ENCODE measurements at regions not wholly inside any gene's neighbourhood (a gene's known extent, or its start where the extent isn't known, plus 50 kb on each side); places are given as distances from the start of the nearest gene placed in this dataset.

DNA sequence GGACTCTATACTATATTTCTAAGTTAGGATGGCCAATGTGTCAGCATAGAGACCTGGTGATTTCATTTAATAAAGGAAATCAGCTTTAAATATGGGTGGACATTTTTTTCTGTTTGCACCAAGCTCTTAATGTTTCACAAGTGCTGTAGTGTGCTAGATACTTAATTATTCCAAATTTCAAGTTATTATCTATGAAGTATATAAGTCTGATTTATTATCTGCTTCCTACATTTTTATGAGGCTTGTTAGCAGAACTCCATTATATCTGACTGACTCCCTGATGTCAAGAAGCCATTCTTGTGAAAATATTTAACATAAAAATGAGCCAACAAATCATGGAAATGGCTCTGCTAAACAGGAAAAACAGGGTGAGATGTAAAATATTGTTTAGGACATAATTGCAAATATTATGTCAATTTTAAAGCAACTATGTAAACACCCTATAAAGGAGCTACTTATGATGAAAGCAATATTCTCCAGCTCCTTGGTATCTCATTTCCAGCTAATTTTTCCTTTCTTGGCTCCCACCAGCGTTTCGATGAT is 1415.2 kb downstream of the GATA3 start:
- Histone ChIP-seq H3K27me3 (no peaks in the 10 kb centered on the region), H3K4me3 (no peak overlapping the region), H3K4me1 (no peaks in the 10 kb centered on the region), H3K27ac (no peak overlapping the region), H3K36me3 (no peaks in the 10 kb centered on the region), H3K9me3 (no peaks in the 10 kb centered on the region)
- TF ChIP-seq, protein P1, sequence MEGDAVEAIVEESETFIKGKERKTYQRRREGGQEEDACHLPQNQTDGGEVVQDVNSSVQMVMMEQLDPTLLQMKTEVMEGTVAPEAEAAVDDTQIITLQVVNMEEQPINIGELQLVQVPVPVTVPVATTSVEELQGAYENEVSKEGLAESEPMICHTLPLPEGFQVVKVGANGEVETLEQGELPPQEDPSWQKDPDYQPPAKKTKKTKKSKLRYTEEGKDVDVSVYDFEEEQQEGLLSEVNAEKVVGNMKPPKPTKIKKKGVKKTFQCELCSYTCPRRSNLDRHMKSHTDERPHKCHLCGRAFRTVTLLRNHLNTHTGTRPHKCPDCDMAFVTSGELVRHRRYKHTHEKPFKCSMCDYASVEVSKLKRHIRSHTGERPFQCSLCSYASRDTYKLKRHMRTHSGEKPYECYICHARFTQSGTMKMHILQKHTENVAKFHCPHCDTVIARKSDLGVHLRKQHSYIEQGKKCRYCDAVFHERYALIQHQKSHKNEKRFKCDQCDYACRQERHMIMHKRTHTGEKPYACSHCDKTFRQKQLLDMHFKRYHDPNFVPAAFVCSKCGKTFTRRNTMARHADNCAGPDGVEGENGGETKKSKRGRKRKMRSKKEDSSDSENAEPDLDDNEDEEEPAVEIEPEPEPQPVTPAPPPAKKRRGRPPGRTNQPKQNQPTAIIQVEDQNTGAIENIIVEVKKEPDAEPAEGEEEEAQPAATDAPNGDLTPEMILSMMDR (IDR thresholded peaks at IDR 0.05), result no peak
- no peak for DNase-seq (ENCODE audit: low spot score)

DNA sequence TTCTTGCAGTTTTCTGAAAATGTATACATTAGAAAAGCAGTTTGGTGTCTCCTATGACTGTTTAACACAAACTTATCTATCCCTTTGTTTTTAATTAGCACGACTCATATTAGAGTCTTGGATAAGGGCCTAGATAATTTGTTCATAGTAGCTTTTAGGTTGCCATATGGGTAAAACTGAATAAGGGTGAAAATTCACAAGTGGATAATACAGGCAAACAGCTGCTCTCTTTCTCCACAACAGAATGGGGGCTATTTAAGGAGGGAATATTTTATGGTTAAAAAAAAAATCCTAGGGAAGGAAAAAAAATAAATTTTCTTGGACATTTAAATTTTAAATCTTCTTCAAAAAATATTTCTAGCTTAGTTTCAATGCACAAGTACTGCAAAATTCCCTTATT is 1416.1 kb downstream of the GATA3 start:
- Histone ChIP-seq H3K27me3 (no peaks in the 10 kb centered on the region), H3K27ac (no peak overlapping the region), H3K4me3 (no peak overlapping the region), H3K36me3 (no peaks in the 10 kb centered on the region), H3K4me1 (no peaks in the 10 kb centered on the region), H3K9me3 (no peaks in the 10 kb centered on the region)
- DNase-seq (ENCODE audit: low spot score), result no peak
- TF ChIP-seq, protein P1 (IDR thresholded peaks at IDR 0.05), result no peak

DNA sequence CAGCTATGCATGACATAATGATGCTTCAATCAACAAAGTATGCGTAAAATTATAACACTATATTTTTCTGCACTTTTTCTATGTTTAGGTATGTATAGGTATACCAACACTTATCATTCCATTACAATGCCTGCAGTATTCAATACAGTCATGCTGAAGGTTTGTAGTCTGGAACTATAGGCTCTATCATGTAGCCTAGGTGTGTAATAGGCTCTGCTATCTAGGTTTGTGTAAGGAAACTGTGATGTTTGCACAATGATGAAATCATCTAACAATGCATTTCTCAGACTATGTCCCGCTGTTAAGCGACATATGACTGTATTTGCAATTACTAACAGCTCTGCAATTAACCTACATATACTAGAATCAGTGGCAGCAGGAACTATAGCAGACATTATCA is 1447.5 kb downstream of the GATA3 start:
- DNase-seq (ENCODE audit: low spot score), result no peak
- Histone ChIP-seq H3K4me3 (no peak overlapping the region), H3K36me3 (no peaks in the 10 kb centered on the region), H3K9me3 (no peaks in the 10 kb centered on the region), H3K27me3 (no peaks in the 10 kb centered on the region), H3K4me1 (no peaks in the 10 kb centered on the region), H3K27ac (no peak overlapping the region)
- TF ChIP-seq, protein P1 (IDR thresholded peaks at IDR 0.05), result no peak

DNA sequence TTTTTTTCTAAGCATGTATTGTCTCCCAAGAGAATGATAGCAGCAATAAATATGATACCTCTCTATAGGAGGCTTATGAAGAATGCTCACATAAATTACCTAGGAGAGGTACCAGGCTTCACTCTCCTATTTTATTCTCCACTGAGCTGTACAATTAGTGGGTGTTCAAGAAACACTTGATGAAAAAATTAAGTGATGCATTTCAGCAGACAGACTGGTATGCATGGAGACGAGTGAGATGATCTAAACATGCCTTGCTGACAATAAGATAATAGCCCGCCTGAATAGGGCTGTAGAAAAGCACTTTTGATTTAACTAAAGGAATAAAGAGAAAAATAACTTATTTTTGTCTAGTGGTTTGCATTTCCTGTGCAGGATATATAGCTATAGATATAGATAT is 1449.7 kb downstream of the GATA3 start:
- Histone ChIP-seq H3K36me3 (no peaks in the 10 kb centered on the region), H3K27ac (no peak overlapping the region), H3K9me3 (no peaks in the 10 kb centered on the region), H3K4me3 (no peak overlapping the region), H3K27me3 (no peaks in the 10 kb centered on the region), H3K4me1 (no peaks in the 10 kb centered on the region)
- no peak for DNase-seq (ENCODE audit: low spot score)
- TF ChIP-seq, protein P1 (IDR thresholded peaks at IDR 0.05), result no peak

DNA sequence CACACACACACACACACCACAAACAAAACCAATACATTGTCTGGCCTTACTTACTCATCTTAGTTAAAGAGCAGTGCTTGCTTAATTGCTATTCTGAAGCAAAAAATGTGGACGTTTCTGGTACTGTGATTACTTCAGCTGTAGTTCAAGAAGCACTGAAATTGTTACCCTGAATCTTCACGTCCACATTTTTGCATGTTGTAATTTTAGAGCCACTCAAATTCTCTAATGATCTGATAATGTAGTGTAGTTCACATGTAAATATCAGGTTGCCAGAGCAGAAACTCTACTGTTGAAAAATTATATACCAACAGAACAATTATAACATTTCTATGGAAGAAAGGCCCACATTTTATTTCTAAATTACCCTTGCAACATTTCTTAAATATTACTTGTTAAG is 1451.1 kb downstream of the GATA3 start:
- no peaks in the 10 kb centered on the region for H3K27me3 ChIP-seq
- DNase-seq (ENCODE audit: low spot score), result no peak
- H3K27ac ChIP-seq, result no peak overlapping the region
- H3K4me3 ChIP-seq, result no peak overlapping the region
- no peaks in the 10 kb centered on the region for H3K9me3 ChIP-seq
- TF ChIP-seq, protein P1 (IDR thresholded peaks at IDR 0.05), result no peak
- H3K36me3 ChIP-seq, result no peaks in the 10 kb centered on the region
- no peaks in the 10 kb centered on the region for H3K4me1 ChIP-seq

DNA sequence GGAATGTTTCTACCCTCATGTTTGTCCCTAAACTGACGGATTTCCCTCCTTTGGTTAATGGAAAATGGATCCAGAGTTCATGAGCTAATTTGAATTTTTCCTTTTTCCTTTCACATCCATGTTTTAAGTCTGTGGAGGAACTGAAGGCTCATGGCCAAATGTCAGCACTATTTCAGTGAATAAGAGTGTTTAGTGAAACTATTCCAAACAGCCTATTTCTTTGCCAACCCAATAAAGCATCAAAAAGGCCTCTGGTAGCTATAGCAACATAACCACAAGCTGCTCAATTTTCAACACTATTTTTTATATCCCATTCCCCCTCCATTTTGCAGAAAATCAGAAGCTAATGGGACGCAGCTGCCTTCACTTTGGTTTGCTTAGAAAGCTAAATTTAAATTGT is 1454.1 kb downstream of the GATA3 start:
- Histone ChIP-seq H3K27ac (no peak overlapping the region), H3K27me3 (no peaks in the 10 kb centered on the region), H3K36me3 (no peaks in the 10 kb centered on the region), H3K4me3 (no peak overlapping the region), H3K4me1 (no peaks in the 10 kb centered on the region), H3K9me3 (no peaks in the 10 kb centered on the region)
- DNase-seq (ENCODE audit: low spot score), result no peak
- TF ChIP-seq, protein P1 (IDR thresholded peaks at IDR 0.05), result no peak

Data from right atrium auricular region (tissue), 2 donors.